ENCODE measurements at regions not wholly inside any gene's neighbourhood (a gene's known extent, or its start where the extent isn't known, plus 50 kb on each side); places are given as distances from the start of the nearest gene placed in this dataset.

GRCh38 chr1:4449972-4450371 is 204.4 kb upstream of the AJAP1 start:
- no peak for TF ChIP-seq CTCF (IDR thresholded peaks at IDR 0.05; ENCODE audit: borderline replicate concordance, extremely low read depth, low read length, poor library complexity, severe bottlenecking)
- TF ChIP-seq EZH2 (IDR thresholded peaks at IDR 0.05; ENCODE audit: borderline replicate concordance, low read depth, low read length, severe bottlenecking): no peak

All from DND-41 (cell line).